ENCODE measurements at regions not wholly inside any gene's neighbourhood (a gene's known extent, or its start where the extent isn't known, plus 50 kb on each side); places are given as distances from the start of the nearest gene placed in this dataset.

DNA sequence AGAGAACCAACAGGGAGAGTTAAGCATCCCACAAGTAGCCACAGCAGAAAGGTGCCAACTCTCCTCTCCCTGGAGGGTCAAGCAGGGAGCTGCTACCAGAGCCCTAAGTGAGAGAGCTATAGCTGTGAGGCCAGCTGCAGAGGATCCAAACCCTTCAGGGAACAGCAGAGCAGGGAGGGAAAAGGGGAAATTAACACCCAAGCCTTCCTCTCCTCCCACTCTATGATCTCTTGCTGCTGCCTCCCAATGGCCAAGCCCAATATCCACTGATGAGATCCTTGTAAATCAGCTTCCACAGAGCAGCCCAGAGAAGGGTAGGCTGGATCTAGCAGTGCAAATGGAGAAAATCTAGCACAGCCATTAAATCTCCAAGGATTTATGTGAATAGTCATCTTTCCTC is 68.2 kb upstream of the THBS1 start:
- TF ChIP-seq, protein P1, sequence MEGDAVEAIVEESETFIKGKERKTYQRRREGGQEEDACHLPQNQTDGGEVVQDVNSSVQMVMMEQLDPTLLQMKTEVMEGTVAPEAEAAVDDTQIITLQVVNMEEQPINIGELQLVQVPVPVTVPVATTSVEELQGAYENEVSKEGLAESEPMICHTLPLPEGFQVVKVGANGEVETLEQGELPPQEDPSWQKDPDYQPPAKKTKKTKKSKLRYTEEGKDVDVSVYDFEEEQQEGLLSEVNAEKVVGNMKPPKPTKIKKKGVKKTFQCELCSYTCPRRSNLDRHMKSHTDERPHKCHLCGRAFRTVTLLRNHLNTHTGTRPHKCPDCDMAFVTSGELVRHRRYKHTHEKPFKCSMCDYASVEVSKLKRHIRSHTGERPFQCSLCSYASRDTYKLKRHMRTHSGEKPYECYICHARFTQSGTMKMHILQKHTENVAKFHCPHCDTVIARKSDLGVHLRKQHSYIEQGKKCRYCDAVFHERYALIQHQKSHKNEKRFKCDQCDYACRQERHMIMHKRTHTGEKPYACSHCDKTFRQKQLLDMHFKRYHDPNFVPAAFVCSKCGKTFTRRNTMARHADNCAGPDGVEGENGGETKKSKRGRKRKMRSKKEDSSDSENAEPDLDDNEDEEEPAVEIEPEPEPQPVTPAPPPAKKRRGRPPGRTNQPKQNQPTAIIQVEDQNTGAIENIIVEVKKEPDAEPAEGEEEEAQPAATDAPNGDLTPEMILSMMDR (IDR thresholded peaks at IDR 0.05; ENCODE audit: low read length): no peak
- no peak for TF ChIP-seq EZH2 (optimal IDR thresholded peaks at IDR 0.05; ENCODE audit: low read depth, low read length)

Measured in MM.1S (cell line).